A673 (cell line): ENCODE measurements at regions not wholly inside any gene's neighbourhood (a gene's known extent, or its start where the extent isn't known, plus 50 kb on each side); places are given as distances from the start of the nearest gene placed in this dataset.

Source experiments
- BruUV-seq: library from RNA; stranded (reverse); fragments of 400-500 nt; replicated peaks from 2 replicates; lab custom pipeline; 2021; lab: Mats Ljungman, UMichigan
- CTCF ChIA-PET: fragments of 300-600 bp; sonication (Branson Sonifier 250); formaldehyde crosslinking; loops from one replicate; lab custom pipeline; 2022; ENCODE audit warnings: antibody characterized with exemption; lab: Charles Lee
- POLR2A ChIA-PET: fragments of 300-600 bp; sonication (Branson Sonifier 250); formaldehyde crosslinking; loops from one replicate; lab custom pipeline; 2022; ENCODE audit warnings: antibody characterized with exemption; ENCODE audit not compliant: low non-redundant PET; lab: Charles Lee
- DNase-seq: peaks from one replicate; pipeline ENCODE4 v3.0.0-alpha.2; 2015; ENCODE audit warnings: low spot score
- H3K27ac ChIP-seq: fragments of 200-600 bp; sonication (generic); 2 replicates; pipeline ENCODE4 v1.5.1; 2016; ENCODE audit warnings: mixed run types, low read depth, mild to moderate bottlenecking, mixed read lengths, antibody characterized with exemption, low read length; ENCODE audit not compliant: poor library complexity, severe bottlenecking
- H3K27me3 ChIP-seq: fragments of 200-600 bp; sonication (generic); replicated peaks from 2 replicates; pipeline ENCODE4 v1.6.1; 2017; ENCODE audit warnings: mixed run types, low read depth, mild to moderate bottlenecking, mixed read lengths, antibody characterized with exemption, low read length; ENCODE audit not compliant: insufficient read depth, poor library complexity
- H3K36me3 ChIP-seq: fragments of 200-600 bp; sonication (generic); 2 replicates; pipeline ENCODE4 v1.6.1; 2016; ENCODE audit warnings: mixed run types, mild to moderate bottlenecking, mixed read lengths, antibody characterized with exemption, low read length; ENCODE audit not compliant: insufficient read depth, poor library complexity, severe bottlenecking
- H3K4me1 ChIP-seq: fragments of 200-600 bp; sonication (generic); 2 replicates; pipeline ENCODE4 v1.6.1; 2017; ENCODE audit warnings: mixed run types, mild to moderate bottlenecking, mixed read lengths, antibody characterized with exemption, low read length; ENCODE audit not compliant: insufficient read depth, poor library complexity, severe bottlenecking
- H3K4me3 ChIP-seq: fragments of 200-600 bp; sonication (generic); 2 replicates; pipeline ENCODE4 v1.5.1; 2016; ENCODE audit warnings: low read depth, mixed run types, mild to moderate bottlenecking, mixed read lengths, low read length; ENCODE audit not compliant: poor library complexity, severe bottlenecking
- H3K9me3 ChIP-seq: fragments of 200-600 bp; sonication (generic); 2 replicates; pipeline ENCODE4 v1.6.1; 2016; ENCODE audit warnings: mixed run types, low read depth, mild to moderate bottlenecking, mixed read lengths, antibody characterized with exemption, low read length; ENCODE audit not compliant: poor library complexity, severe bottlenecking
- CTCF ChIP-seq: fragments of 300-800, 200-600 bp; sonication (generic); conservative IDR thresholded peaks from 2 replicates; pipeline ENCODE4 v1.5.1; 2017; ENCODE audit warnings: low read depth, mild to moderate bottlenecking, antibody characterized with exemption, low read length, moderate library complexity, mixed read lengths
- EZH2 ChIP-seq: fragments of 200-600 bp; sonication (generic); IDR thresholded peaks from 2 replicates; pipeline ENCODE4 v1.6.1; 2017; ENCODE audit warnings: borderline replicate concordance, low read depth, mild to moderate bottlenecking, mixed read lengths, antibody characterized with exemption, low read length; ENCODE audit not compliant: poor library complexity, severe bottlenecking
- intact Hi-C: fragments of 100-400 bp; cut with micrococcal nuclease; formaldehyde crosslinking; loops from one replicate; pipeline ENCODE4 v1.10.0; 2022; ENCODE audit not compliant: unreplicated experiment

GRCh38 chr13:99724633-99725517 lies 223.6 kb downstream of the TM9SF2 start:
- ChIA-PET CTCF (no interaction called here), POLR2A (no interaction called here)
- Histone ChIP-seq H3K36me3 (no peaks in the 10 kb centered on the region), H3K4me1 (no peaks in the 10 kb centered on the region), H3K27ac (no peak overlapping the region), H3K4me3 (no peak overlapping the region), H3K27me3 (no peaks in the 10 kb centered on the region), H3K9me3 (no peaks in the 10 kb centered on the region)
- TF ChIP-seq CTCF (no peak), EZH2 (no peak)
- DNase-seq: no peak
- intact Hi-C loops: no loop called here
- no TSS peak for BruUV-seq

- POLR2A ChIA-PET: no interaction called here
- no peaks in the 10 kb centered on the region for H3K4me1 ChIP-seq
Measured at GRCh38 chr13:99723878-99724277, 222.6 kb downstream of the TM9SF2 start.

GRCh38 chr13:99722931-99723330 lies 221.7 kb downstream of the TM9SF2 start:
- ChIA-PET POLR2A (no interaction called here), CTCF (no interaction called here)
- H3K27me3 ChIP-seq: no peaks in the 10 kb centered on the region
- intact Hi-C loops: no loop called here
- no peak for TF ChIP-seq EZH2
- TF ChIP-seq CTCF: no peak
- H3K4me3 ChIP-seq: no peak overlapping the region
- H3K27ac ChIP-seq: no peak overlapping the region
- no peaks in the 10 kb centered on the region for H3K9me3 ChIP-seq
- no peak for DNase-seq
- H3K36me3 ChIP-seq: no peaks in the 10 kb centered on the region
- H3K4me1 ChIP-seq: no peaks in the 10 kb centered on the region
- no TSS peak for BruUV-seq

More at GRCh38 chr13:99723878-99724277, 222.6 kb downstream of the TM9SF2 start:
- Histone ChIP-seq H3K36me3 (no peaks in the 10 kb centered on the region), H3K27me3 (no peaks in the 10 kb centered on the region), H3K9me3 (no peaks in the 10 kb centered on the region), H3K27ac (no peak overlapping the region), H3K4me3 (no peak overlapping the region)
- TF ChIP-seq CTCF: no peak
- TF ChIP-seq EZH2: no peak
- no peak for DNase-seq
- no TSS peak for BruUV-seq
- intact Hi-C loops: no loop called here
- CTCF ChIA-PET: no interaction called here
